ENCODE measurements at regions not wholly inside any gene's neighbourhood (a gene's known extent, or its start where the extent isn't known, plus 50 kb on each side); places are given as distances from the start of the nearest gene placed in this dataset.

DNA sequence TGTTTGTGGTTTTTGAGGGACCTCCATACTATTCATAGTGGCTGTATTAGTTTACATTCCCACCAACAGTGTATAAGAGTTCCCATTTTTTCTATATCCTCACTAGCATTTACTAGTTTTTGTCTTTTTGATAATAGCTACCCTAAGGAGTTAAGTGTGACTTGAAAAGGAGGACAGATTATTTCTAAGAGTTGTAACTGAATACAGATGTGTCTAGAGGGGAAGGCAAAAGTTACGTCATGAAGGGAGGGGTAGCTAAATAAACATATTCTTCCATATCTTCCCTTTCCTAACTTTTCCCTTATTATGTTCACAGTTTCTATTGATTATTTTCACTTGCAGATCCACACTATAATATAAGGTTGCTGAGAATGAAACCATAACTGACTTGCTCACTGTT, 1315.7 kb upstream of the ZEB2 start:
- Histone ChIP-seq H3K4me2 (replicated peaks; ENCODE audit: low read depth, low read length, poor library complexity, severe bottlenecking) (no peak overlapping the region), H2AFZ (ENCODE audit: insufficient read depth, low read depth, low read length, poor library complexity, severe bottlenecking) (no peak overlapping the region), H3K27me3 (replicated peaks in 1 of 4; ENCODE audit: control extremely low read depth in 1 of 4, control insufficient read depth in 3 of 4, insufficient read depth in 4 of 4, low read length in 3 of 4) (no peaks in the 10 kb centered on the region), H3K27ac (ENCODE audit: low read length in 2 of 2) (no peak overlapping the region), H3K36me3 (replicated peaks in 1 of 2; ENCODE audit: control extremely low read depth in 1 of 2, control insufficient read depth in 1 of 2, extremely low read depth in 1 of 2, insufficient read depth in 2 of 2, low read length in 1 of 2) (no peaks in the 10 kb centered on the region), H3K79me2 (ENCODE audit: control insufficient read depth, insufficient read depth, low read length) (no peaks in the 10 kb centered on the region), H3K4me3 (ENCODE audit: control extremely low read depth in 1 of 5, extremely low read depth in 1 of 5, insufficient read depth in 1 of 5, low read depth in 2 of 5, low read length in 4 of 5) (no peak overlapping the region), H3K4me1 (ENCODE audit: control insufficient read depth in 2 of 2, insufficient read depth in 2 of 2, low read length in 2 of 2) (no peaks in the 10 kb centered on the region), H3K9me3 (ENCODE audit: control extremely low read depth in 1 of 3, control insufficient read depth in 2 of 3, insufficient read depth in 1 of 3, low read length in 2 of 3) (no peaks in the 10 kb centered on the region), H4K20me1 (ENCODE audit: control insufficient read depth, insufficient read depth, low read length, poor library complexity, severe bottlenecking) (no peaks in the 10 kb centered on the region), H3K9ac (ENCODE audit: low read length) (no peak overlapping the region)
- TF ChIP-seq EZH2 (IDR thresholded peaks at IDR 0.05; ENCODE audit: borderline replicate concordance, insufficient read depth, low read depth, low read length, poor library complexity, severe bottlenecking): no peak
- TF ChIP-seq, protein P1, sequence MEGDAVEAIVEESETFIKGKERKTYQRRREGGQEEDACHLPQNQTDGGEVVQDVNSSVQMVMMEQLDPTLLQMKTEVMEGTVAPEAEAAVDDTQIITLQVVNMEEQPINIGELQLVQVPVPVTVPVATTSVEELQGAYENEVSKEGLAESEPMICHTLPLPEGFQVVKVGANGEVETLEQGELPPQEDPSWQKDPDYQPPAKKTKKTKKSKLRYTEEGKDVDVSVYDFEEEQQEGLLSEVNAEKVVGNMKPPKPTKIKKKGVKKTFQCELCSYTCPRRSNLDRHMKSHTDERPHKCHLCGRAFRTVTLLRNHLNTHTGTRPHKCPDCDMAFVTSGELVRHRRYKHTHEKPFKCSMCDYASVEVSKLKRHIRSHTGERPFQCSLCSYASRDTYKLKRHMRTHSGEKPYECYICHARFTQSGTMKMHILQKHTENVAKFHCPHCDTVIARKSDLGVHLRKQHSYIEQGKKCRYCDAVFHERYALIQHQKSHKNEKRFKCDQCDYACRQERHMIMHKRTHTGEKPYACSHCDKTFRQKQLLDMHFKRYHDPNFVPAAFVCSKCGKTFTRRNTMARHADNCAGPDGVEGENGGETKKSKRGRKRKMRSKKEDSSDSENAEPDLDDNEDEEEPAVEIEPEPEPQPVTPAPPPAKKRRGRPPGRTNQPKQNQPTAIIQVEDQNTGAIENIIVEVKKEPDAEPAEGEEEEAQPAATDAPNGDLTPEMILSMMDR (IDR thresholded peaks at IDR 0.05): no peak
- no peak overlapping the region for H3K27ac Mint-ChIP-seq
- no peaks in the 10 kb centered on the region for H3K27me3 Mint-ChIP-seq
- H3K4me1 Mint-ChIP-seq: no peaks in the 10 kb centered on the region
- CTCF ChIA-PET: no interaction called here
- no peak for DNase-seq
- H3K4me3 Mint-ChIP-seq: no peak overlapping the region
- POLR2A ChIA-PET: no interaction called here
- no peak for ATAC-seq (ENCODE audit: low read depth)
- intact Hi-C loops (cut with micrococcal nuclease): no loop called here
- no peaks in the 10 kb centered on the region for H3K9me3 Mint-ChIP-seq (ENCODE audit: insufficient read depth)
- WGBS (ENCODE audit: insufficient coverage): no CpG with 5 or more reads among the region's 1 CpG

DNA sequence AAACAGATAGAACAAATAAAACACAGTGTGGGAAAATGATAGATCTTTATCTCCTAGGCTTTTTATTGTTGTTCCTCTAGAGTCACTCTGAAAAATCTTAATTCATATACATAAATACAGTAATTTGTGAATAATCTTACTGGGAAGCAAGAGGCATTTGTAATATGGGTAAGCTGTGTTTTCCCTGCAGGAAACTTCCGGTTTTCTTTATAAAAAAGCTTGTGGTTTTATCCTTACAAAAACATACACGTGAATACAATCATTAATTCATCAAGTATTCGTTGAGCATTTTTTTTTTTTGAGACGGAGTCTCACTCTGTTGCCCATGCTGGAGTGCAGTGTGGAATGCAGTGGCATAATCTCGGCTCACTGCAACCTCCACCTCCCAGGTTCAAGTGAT, 1312.8 kb upstream of the ZEB2 start:
- Histone ChIP-seq H4K20me1 (ENCODE audit: control insufficient read depth, insufficient read depth, low read length, poor library complexity, severe bottlenecking) (no peaks in the 10 kb centered on the region), H3K79me2 (ENCODE audit: control insufficient read depth, insufficient read depth, low read length) (no peaks in the 10 kb centered on the region), H3K4me1 (ENCODE audit: control insufficient read depth in 2 of 2, insufficient read depth in 2 of 2, low read length in 2 of 2) (no peaks in the 10 kb centered on the region), H3K9ac (ENCODE audit: low read length) (no peak overlapping the region), H3K27ac (ENCODE audit: low read length in 2 of 2) (no peak overlapping the region), H3K9me3 (ENCODE audit: control extremely low read depth in 1 of 3, control insufficient read depth in 2 of 3, insufficient read depth in 1 of 3, low read length in 2 of 3) (no peaks in the 10 kb centered on the region), H3K4me2 (replicated peaks; ENCODE audit: low read depth, low read length, poor library complexity, severe bottlenecking) (no peak overlapping the region), H3K4me3 (ENCODE audit: control extremely low read depth in 1 of 5, extremely low read depth in 1 of 5, insufficient read depth in 1 of 5, low read depth in 2 of 5, low read length in 4 of 5) (no peak overlapping the region), H2AFZ (ENCODE audit: insufficient read depth, low read depth, low read length, poor library complexity, severe bottlenecking) (no peak overlapping the region), H3K27me3 (replicated peaks in 1 of 4; ENCODE audit: control extremely low read depth in 1 of 4, control insufficient read depth in 3 of 4, insufficient read depth in 4 of 4, low read length in 3 of 4) (no peaks in the 10 kb centered on the region), H3K36me3 (replicated peaks in 1 of 2; ENCODE audit: control extremely low read depth in 1 of 2, control insufficient read depth in 1 of 2, extremely low read depth in 1 of 2, insufficient read depth in 2 of 2, low read length in 1 of 2) (no peaks in the 10 kb centered on the region)
- no peaks in the 10 kb centered on the region for H3K4me1 Mint-ChIP-seq
- POLR2A ChIA-PET: no interaction called here
- H3K9me3 Mint-ChIP-seq (ENCODE audit: insufficient read depth): no peaks in the 10 kb centered on the region
- intact Hi-C loops (cut with micrococcal nuclease): no loop called here
- no peak overlapping the region for H3K4me3 Mint-ChIP-seq
- CTCF ChIA-PET: no interaction called here
- TF ChIP-seq, protein P1 (IDR thresholded peaks at IDR 0.05): no peak
- TF ChIP-seq EZH2 (IDR thresholded peaks at IDR 0.05; ENCODE audit: borderline replicate concordance, insufficient read depth, low read depth, low read length, poor library complexity, severe bottlenecking): no peak
- no peak for DNase-seq
- no peak overlapping the region for H3K27ac Mint-ChIP-seq
- H3K27me3 Mint-ChIP-seq: no peaks in the 10 kb centered on the region
- no peak for ATAC-seq (ENCODE audit: low read depth)
- WGBS (ENCODE audit: insufficient coverage): no CpG with 5 or more reads among the region's 5 CpGs
